HG02970 (cell line): ENCODE measurements at regions not wholly inside any gene's neighbourhood (a gene's known extent, or its start where the extent isn't known, plus 50 kb on each side); places are given as distances from the start of the nearest gene placed in this dataset.

Source experiments
- ATAC-seq: cut with Tn5 transposase; IDR thresholded peaks from one replicate; pipeline ENCODE4 v1.9.1; 2021; ENCODE audit warnings: mild to moderate bottlenecking, moderate library complexity, moderate number of reproducible peaks; ENCODE audit not compliant: unreplicated experiment, low FRiP score

GRCh38 chr4:136371231-136371630 lies 1161.1 kb downstream of the PCDH18 start:
- ATAC-seq = no peak

- no peak for ATAC-seq
Observed at GRCh38 chr4:136369073-136369472, 1163.2 kb downstream of the PCDH18 start.

GRCh38 chr4:136357556-136357955 lies 1174.7 kb downstream of the PCDH18 start:
- ATAC-seq = no peak

GRCh38 chr4:136355970-136356369 lies 1176.3 kb downstream of the PCDH18 start:
- no peak for ATAC-seq

- no peak for ATAC-seq
Observed at GRCh38 chr4:136343340-136343739, 1189.0 kb downstream of the PCDH18 start.

- no peak for ATAC-seq
Observed at GRCh38 chr4:136342666-136343065, 1189.6 kb downstream of the PCDH18 start.

- no peak for ATAC-seq
Observed at GRCh38 chr4:136337216-136337615, 1195.1 kb downstream of the PCDH18 start.

- ATAC-seq = no peak
Observed at GRCh38 chr4:136336479-136336878, 1195.8 kb downstream of the PCDH18 start.

- ATAC-seq = no peak
Observed at GRCh38 chr4:136329042-136329662, 1203.1 kb downstream of the PCDH18 start.

- ATAC-seq = no peak
Observed at GRCh38 chr4:136328131-136328530, 1204.2 kb downstream of the PCDH18 start.

GRCh38 chr4:136320465-136320813 lies 1211.9 kb downstream of the PCDH18 start:
- no peak for ATAC-seq

- no peak for ATAC-seq
Observed at GRCh38 chr4:136319789-136320464, 1212.4 kb downstream of the PCDH18 start.

- no peak for ATAC-seq
Observed at GRCh38 chr4:136316961-136317360, 1215.3 kb downstream of the PCDH18 start.

- no peak for ATAC-seq
Observed at GRCh38 chr4:136314686-136315085, 1217.6 kb downstream of the PCDH18 start.

- ATAC-seq = no peak
Observed at GRCh38 chr4:136311774-136312173, 1220.5 kb downstream of the PCDH18 start.

- ATAC-seq = no peak
Observed at GRCh38 chr4:136307765-136308164, 1224.5 kb downstream of the PCDH18 start.

- ATAC-seq = no peak
Observed at GRCh38 chr4:136306361-136306760, 1225.9 kb downstream of the PCDH18 start.

GRCh38 chr4:136302566-136302965 lies 1229.7 kb downstream of the PCDH18 start:
- no peak for ATAC-seq

- ATAC-seq = no peak
Observed at GRCh38 chr4:136301749-136302495, 1230.4 kb downstream of the PCDH18 start.

- ATAC-seq = no peak
Observed at GRCh38 chr4:136283977-136284376, 1248.3 kb downstream of the PCDH18 start.

- no peak for ATAC-seq
Observed at GRCh38 chr4:136281889-136282288, 1250.4 kb downstream of the PCDH18 start.

GRCh38 chr4:136281307-136281706 lies 1251.0 kb downstream of the PCDH18 start:
- no peak for ATAC-seq
